ENCODE measurements at regions not wholly inside any gene's neighbourhood (a gene's known extent, or its start where the extent isn't known, plus 50 kb on each side); places are given as distances from the start of the nearest gene placed in this dataset.
A peak's percentile ranks its signal among the peaks of the same experiment; 100 is the strongest.

- no peak for TF ChIP-seq CTCF (IDR thresholded peaks at IDR 0.05; ENCODE audit: unreplicated experiment)
- H3K9me3 Mint-ChIP-seq (ENCODE audit: unreplicated experiment), result no peaks in the 10 kb centered on the region
- H3K36me3 Mint-ChIP-seq (ENCODE audit: low read depth, unreplicated experiment), result no peaks in the 10 kb centered on the region
- H3K27ac Mint-ChIP-seq (ENCODE audit: unreplicated experiment), result no peak overlapping the region
- no peaks in the 10 kb centered on the region for H3K27me3 Mint-ChIP-seq (ENCODE audit: unreplicated experiment)
- H3K4me3 Mint-ChIP-seq (ENCODE audit: unreplicated experiment), result no peak overlapping the region
- H3K4me1 Mint-ChIP-seq (ENCODE audit: unreplicated experiment), result no peaks in the 10 kb centered on the region
- no peak for DNase-seq (ENCODE audit: low spot score)
Observed at GRCh38 chr10:58107506-58107905, 160.2 kb downstream of the IPMK start.

GRCh38 chr10:58106211-58107035 is 161.3 kb downstream of the IPMK start:
- Mint-ChIP-seq H3K36me3 (ENCODE audit: low read depth, unreplicated experiment) (no peaks in the 10 kb centered on the region), H3K4me1 (ENCODE audit: unreplicated experiment) (no peaks in the 10 kb centered on the region), H3K27me3 (ENCODE audit: unreplicated experiment) (no peaks in the 10 kb centered on the region), H3K4me3 (ENCODE audit: unreplicated experiment) (no peak overlapping the region), H3K9me3 (ENCODE audit: unreplicated experiment) (no peaks in the 10 kb centered on the region), H3K27ac (ENCODE audit: unreplicated experiment) (no peak overlapping the region)
- no peak for DNase-seq (ENCODE audit: low spot score)
- no peak for TF ChIP-seq CTCF (IDR thresholded peaks at IDR 0.05; ENCODE audit: unreplicated experiment)

- Mint-ChIP-seq H3K4me1 (ENCODE audit: unreplicated experiment) (no peaks in the 10 kb centered on the region), H3K9me3 (ENCODE audit: unreplicated experiment) (no peaks in the 10 kb centered on the region), H3K27me3 (ENCODE audit: unreplicated experiment) (no peaks in the 10 kb centered on the region), H3K27ac (ENCODE audit: unreplicated experiment) (no peak overlapping the region), H3K4me3 (ENCODE audit: unreplicated experiment) (no peak overlapping the region), H3K36me3 (ENCODE audit: low read depth, unreplicated experiment) (no peaks in the 10 kb centered on the region)
- no peak for DNase-seq (ENCODE audit: low spot score)
- no peak for TF ChIP-seq CTCF (IDR thresholded peaks at IDR 0.05; ENCODE audit: unreplicated experiment)
Observed at GRCh38 chr10:58104351-58104751, 163.3 kb downstream of the IPMK start.

- Mint-ChIP-seq H3K27me3 (ENCODE audit: unreplicated experiment) (no peaks in the 10 kb centered on the region), H3K27ac (ENCODE audit: unreplicated experiment) (no peak overlapping the region), H3K9me3 (ENCODE audit: unreplicated experiment) (no peaks in the 10 kb centered on the region), H3K4me3 (ENCODE audit: unreplicated experiment) (peak overlapping the region; percentile 42), H3K36me3 (ENCODE audit: low read depth, unreplicated experiment) (no peaks in the 10 kb centered on the region), H3K4me1 (ENCODE audit: unreplicated experiment) (no peaks in the 10 kb centered on the region)
- no peak for DNase-seq (ENCODE audit: low spot score)
- no peak for TF ChIP-seq CTCF (IDR thresholded peaks at IDR 0.05; ENCODE audit: unreplicated experiment)
Observed at GRCh38 chr10:58102897-58103296, 164.8 kb downstream of the IPMK start.

- no peaks in the 10 kb centered on the region for H3K27me3 Mint-ChIP-seq (ENCODE audit: unreplicated experiment)
- TF ChIP-seq CTCF (IDR thresholded peaks at IDR 0.05; ENCODE audit: unreplicated experiment), result no peak
- H3K4me3 Mint-ChIP-seq (ENCODE audit: unreplicated experiment), result no peak overlapping the region
- H3K4me1 Mint-ChIP-seq (ENCODE audit: unreplicated experiment), result no peaks in the 10 kb centered on the region
- no peak overlapping the region for H3K27ac Mint-ChIP-seq (ENCODE audit: unreplicated experiment)
- no peak for DNase-seq (ENCODE audit: low spot score)
- no peaks in the 10 kb centered on the region for H3K9me3 Mint-ChIP-seq (ENCODE audit: unreplicated experiment)
- H3K36me3 Mint-ChIP-seq (ENCODE audit: low read depth, unreplicated experiment), result no peaks in the 10 kb centered on the region
Observed at GRCh38 chr10:58101682-58102081, 166.0 kb downstream of the IPMK start.

Data from endothelial cell (in vitro differentiated cells).